Esophagus squamous epithelium (tissue), 4 donors: ENCODE measurements at regions not wholly inside any gene's neighbourhood (a gene's known extent, or its start where the extent isn't known, plus 50 kb on each side); places are given as distances from the start of the nearest gene placed in this dataset.

ENCODE experiments used
- POLR2A ChIP-seq, 4 donors: fragments of 450-650 bp; IDR thresholded peaks; one replicate each; pipeline ENCODE4 v1.6.1; 2017; ENCODE audit warnings: antibody characterized with exemption in 4 of 4, mild to moderate bottlenecking in 4 of 4, moderate library complexity in 3 of 4
- TF ChIP-seq, protein P1 (sequence below), 6 experiments: fragments of 450-650 bp in 4 of 6; fragments of 200-600 bp in 2 of 6; sonication (generic) in 2 of 6; IDR thresholded peaks; one replicate each; pipeline ENCODE4 v1.5.1; 2016 to 2019; ENCODE audit warnings: antibody characterized with exemption in 6 of 6, mild to moderate bottlenecking in 4 of 6, moderate library complexity in 4 of 6

DNA sequence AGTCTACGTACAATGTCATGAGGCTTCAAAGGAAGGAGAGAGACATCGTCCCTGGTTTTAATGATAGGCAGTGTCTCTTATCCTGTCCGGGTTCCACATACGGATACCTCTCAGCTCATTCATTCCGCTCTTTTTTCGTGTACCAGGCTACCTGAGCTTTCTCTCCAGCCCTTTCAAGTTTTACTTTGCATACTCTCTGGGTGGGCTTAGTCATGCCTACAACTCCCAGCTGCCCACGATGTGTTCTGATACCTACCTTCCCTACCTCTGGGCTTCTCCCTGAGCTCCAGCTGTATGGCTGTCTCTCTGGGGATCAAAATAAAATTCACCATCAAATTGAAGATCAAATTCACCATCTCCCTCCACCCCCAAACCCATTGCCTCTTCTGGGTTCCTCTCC lies 354.0 kb upstream of the EEF2KMT start:
- TF ChIP-seq, protein P1, sequence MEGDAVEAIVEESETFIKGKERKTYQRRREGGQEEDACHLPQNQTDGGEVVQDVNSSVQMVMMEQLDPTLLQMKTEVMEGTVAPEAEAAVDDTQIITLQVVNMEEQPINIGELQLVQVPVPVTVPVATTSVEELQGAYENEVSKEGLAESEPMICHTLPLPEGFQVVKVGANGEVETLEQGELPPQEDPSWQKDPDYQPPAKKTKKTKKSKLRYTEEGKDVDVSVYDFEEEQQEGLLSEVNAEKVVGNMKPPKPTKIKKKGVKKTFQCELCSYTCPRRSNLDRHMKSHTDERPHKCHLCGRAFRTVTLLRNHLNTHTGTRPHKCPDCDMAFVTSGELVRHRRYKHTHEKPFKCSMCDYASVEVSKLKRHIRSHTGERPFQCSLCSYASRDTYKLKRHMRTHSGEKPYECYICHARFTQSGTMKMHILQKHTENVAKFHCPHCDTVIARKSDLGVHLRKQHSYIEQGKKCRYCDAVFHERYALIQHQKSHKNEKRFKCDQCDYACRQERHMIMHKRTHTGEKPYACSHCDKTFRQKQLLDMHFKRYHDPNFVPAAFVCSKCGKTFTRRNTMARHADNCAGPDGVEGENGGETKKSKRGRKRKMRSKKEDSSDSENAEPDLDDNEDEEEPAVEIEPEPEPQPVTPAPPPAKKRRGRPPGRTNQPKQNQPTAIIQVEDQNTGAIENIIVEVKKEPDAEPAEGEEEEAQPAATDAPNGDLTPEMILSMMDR (IDR thresholded peaks at IDR 0.05) = no peak
- TF ChIP-seq POLR2A (IDR thresholded peaks at IDR 0.05) = no peak
